Left lung (tissue), 4 donors: ENCODE measurements at regions not wholly inside any gene's neighbourhood (a gene's known extent, or its start where the extent isn't known, plus 50 kb on each side); places are given as distances from the start of the nearest gene placed in this dataset.

Experiments
- ATAC-seq: fragments of 200-7000 bp; cut with Tn5 transposase; one replicate; pipeline ENCODE4 v1.9.1; 2020; ENCODE audit warnings: moderate library complexity
- DNase-seq, 4 donors: peaks; one replicate each; pipeline ENCODE4 v3.0.0-alpha.2; 2013 to 2020
- H3K27ac ChIP-seq, 2 donors: fragments of 200-600 bp; sonication (generic) in 1 of 2; one replicate each; pipeline versions ENCODE4 v1.5.0 to v1.8.0; 2020 to 2021
- H3K27me3 ChIP-seq, 2 donors: fragments of 200-600 bp; sonication (generic) in 1 of 2; one replicate each; pipeline versions ENCODE4 v1.5.0 to v1.8.0; 2020 to 2021
- H3K36me3 ChIP-seq, 2 donors: fragments of 200-600 bp; sonication (generic) in 1 of 2; one replicate each; pipeline versions ENCODE4 v1.5.0 to v1.8.0; 2020 to 2021
- H3K4me1 ChIP-seq, 2 donors: fragments of 200-600 bp; one replicate each; pipeline ENCODE4 v1.8.0; 2021
- H3K4me3 ChIP-seq, 2 donors: fragments of 200-600 bp; sonication (generic) in 1 of 2; one replicate each; pipeline versions ENCODE4 v1.5.0 to v1.8.0; 2020 to 2021; ENCODE audit warnings: mild to moderate bottlenecking in 1 of 2
- H3K9me3 ChIP-seq, 2 donors: fragments of 200-600 bp; sonication (generic) in 1 of 2; one replicate each; pipeline versions ENCODE4 v1.5.0 to v1.8.0; 2020 to 2021
- intact Hi-C, 2 donors: fragments of 100-400 bp; cut with DNase I; formaldehyde crosslinking; loops; one replicate each; pipeline versions ENCODE4 v1.11.2 to v1.14.2; 2022
- TF ChIP-seq, protein P1 (sequence below), 2 donors: fragments of 200-600 bp; sonication (generic) in 1 of 2; IDR thresholded peaks; one replicate each; pipeline versions ENCODE4 v1.5.0 to v1.8.0; 2021; ENCODE audit warnings: antibody characterized with exemption in 2 of 2
- donor health status: DM: no; HTN: yes; CAD: no.
- donor health status: DM: no; HTN: no; CAD: no.

DNA sequence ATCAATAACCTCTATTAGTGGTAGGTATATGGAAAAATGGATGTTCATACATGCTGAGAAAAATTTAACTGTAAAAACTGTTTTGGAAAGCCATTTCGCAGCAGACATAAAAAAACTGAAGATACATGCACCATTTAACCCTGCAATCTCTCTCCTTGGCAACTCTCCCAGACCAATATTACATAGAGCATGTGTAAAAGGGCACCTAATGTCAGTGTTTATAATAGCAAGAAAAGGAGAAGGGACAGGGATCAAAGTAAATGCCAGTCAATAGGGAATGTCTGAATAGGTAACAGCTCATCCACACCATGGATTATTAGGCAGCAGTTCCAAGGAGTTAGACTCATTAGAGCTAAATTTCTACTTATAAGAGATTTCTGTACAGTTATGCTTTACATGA, 77.2 kb downstream of the BTG1 start:
- intact Hi-C loops: no loop called here
- no peak overlapping the region for H3K27ac ChIP-seq
- TF ChIP-seq, protein P1, sequence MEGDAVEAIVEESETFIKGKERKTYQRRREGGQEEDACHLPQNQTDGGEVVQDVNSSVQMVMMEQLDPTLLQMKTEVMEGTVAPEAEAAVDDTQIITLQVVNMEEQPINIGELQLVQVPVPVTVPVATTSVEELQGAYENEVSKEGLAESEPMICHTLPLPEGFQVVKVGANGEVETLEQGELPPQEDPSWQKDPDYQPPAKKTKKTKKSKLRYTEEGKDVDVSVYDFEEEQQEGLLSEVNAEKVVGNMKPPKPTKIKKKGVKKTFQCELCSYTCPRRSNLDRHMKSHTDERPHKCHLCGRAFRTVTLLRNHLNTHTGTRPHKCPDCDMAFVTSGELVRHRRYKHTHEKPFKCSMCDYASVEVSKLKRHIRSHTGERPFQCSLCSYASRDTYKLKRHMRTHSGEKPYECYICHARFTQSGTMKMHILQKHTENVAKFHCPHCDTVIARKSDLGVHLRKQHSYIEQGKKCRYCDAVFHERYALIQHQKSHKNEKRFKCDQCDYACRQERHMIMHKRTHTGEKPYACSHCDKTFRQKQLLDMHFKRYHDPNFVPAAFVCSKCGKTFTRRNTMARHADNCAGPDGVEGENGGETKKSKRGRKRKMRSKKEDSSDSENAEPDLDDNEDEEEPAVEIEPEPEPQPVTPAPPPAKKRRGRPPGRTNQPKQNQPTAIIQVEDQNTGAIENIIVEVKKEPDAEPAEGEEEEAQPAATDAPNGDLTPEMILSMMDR (IDR thresholded peaks at IDR 0.05): no peak
- H3K9me3 ChIP-seq: no peaks in the 10 kb centered on the region
- H3K4me1 ChIP-seq: peaks cover 0 to 47% of the 10 kb centered on the region in 2 donors
- H3K27me3 ChIP-seq: no peaks in the 10 kb centered on the region
- no peaks in the 10 kb centered on the region for H3K36me3 ChIP-seq
- ATAC-seq: no peak
- DNase-seq: no peak
- H3K4me3 ChIP-seq: no peak overlapping the region

DNA sequence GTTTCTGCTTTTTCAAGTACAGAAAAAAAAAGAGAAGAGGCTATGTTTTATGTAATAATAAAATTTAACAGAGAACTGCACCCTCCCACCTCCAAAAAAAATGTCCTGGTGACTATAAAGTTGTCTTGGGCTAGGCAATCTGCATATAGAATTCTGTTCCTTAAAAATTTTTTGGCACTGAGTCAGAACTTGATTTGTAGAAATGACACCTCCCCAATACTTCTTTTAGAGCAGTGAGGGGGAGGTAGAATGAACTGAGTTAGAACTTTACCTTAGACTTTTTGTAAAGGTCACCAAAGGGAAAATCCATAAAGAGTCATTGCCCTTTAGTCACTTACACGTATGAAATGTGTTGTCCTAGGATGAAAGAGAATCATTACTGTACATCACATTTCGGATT, 80.0 kb downstream of the BTG1 start:
- Histone ChIP-seq H3K27ac (peak overlapping the region in 1 of 2 donors; percentile 26), H3K4me3 (no peak overlapping the region), H3K4me1 (peaks cover 0 to 50% of the 10 kb centered on the region in 2 donors), H3K36me3 (no peaks in the 10 kb centered on the region), H3K27me3 (no peaks in the 10 kb centered on the region), H3K9me3 (no peaks in the 10 kb centered on the region)
- intact Hi-C loops: no loop called here
- DNase-seq (no peak), ATAC-seq (no peak)
- TF ChIP-seq, protein P1 (IDR thresholded peaks at IDR 0.05): no peak

DNA sequence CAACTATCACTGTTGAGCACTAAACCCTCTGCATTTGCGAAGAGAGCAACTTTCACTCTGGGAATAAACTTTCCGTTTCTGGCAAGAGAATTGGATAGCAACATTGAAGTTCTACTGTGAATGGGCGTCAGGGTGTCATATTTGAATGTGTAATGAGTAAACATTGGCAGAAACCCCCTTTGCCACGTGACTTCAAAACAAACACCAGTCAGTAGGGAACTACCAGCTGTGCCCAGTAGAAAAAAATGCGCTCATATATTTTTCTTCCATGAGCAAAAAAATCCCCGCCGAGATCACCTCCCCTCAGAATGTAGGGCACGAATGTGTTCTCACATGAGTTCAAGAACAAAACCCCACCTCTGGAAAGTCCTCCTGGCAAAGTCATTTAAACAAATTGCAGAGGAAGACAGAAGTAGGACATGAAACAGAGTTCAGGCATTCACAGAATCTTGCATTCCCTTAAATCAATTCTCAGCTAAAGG, 80.6 kb downstream of the BTG1 start:
- peak overlapping the region in 1 of 2 donors; percentile 26 for H3K27ac ChIP-seq
- H3K4me3 ChIP-seq: no peak overlapping the region
- no peaks in the 10 kb centered on the region for H3K9me3 ChIP-seq
- H3K27me3 ChIP-seq: no peaks in the 10 kb centered on the region
- H3K36me3 ChIP-seq: no peaks in the 10 kb centered on the region
- DNase-seq: peak in 1 of 4 donors; percentile 65
- H3K4me1 ChIP-seq: peaks cover 0 to 50% of the 10 kb centered on the region in 2 donors
- ATAC-seq: peak; percentile 66
- TF ChIP-seq, protein P1 (IDR thresholded peaks at IDR 0.05): no peak
- intact Hi-C loops: no loop called here

DNA sequence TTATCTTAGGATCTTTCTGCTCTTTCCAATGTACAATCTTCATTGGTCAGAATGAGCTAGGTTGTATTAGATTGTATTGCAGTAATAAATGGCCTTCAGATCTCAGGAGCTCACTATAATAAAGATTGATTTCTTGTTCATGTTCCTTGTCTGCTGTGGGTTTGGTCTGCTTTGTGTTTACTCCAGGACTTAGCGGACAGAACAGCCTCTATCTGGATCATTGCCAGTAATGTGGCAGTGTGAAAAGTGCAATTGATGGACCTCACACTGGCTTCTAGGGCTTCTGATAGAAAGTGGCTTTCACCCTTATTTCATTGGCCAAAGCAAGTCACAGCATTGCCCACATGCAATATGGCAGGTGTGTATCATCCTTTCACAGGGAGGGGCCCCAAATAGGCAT, 81.2 kb downstream of the BTG1 start:
- no peak overlapping the region for H3K27ac ChIP-seq
- peak; percentile 20 for ATAC-seq
- TF ChIP-seq, protein P1 (IDR thresholded peaks at IDR 0.05): no peak
- H3K4me3 ChIP-seq: no peak overlapping the region
- intact Hi-C loops: no loop called here
- no peaks in the 10 kb centered on the region for H3K36me3 ChIP-seq
- peak in 1 of 4 donors; percentile 76 for DNase-seq
- peaks cover 0 to 50% of the 10 kb centered on the region in 2 donors for H3K4me1 ChIP-seq
- no peaks in the 10 kb centered on the region for H3K9me3 ChIP-seq
- H3K27me3 ChIP-seq: no peaks in the 10 kb centered on the region

GRCh38 chr12:92063641-92064040, 82.0 kb downstream of the BTG1 start:
- DNase-seq (no peak), ATAC-seq (no peak)
- TF ChIP-seq, protein P1 (IDR thresholded peaks at IDR 0.05): no peak

More at GRCh38 chr12:92063641-92064040, 82.0 kb downstream of the BTG1 start:
- peaks cover 0 to 52% of the 10 kb centered on the region in 2 donors for H3K4me1 ChIP-seq
- H3K36me3 ChIP-seq: no peaks in the 10 kb centered on the region
- no peak overlapping the region for H3K27ac ChIP-seq
- H3K4me3 ChIP-seq: no peak overlapping the region
- no peaks in the 10 kb centered on the region for H3K27me3 ChIP-seq
- intact Hi-C loops: no loop called here
- no peaks in the 10 kb centered on the region for H3K9me3 ChIP-seq
